ENCODE measurements at regions not wholly inside any gene's neighbourhood (a gene's known extent, or its start where the extent isn't known, plus 50 kb on each side); places are given as distances from the start of the nearest gene placed in this dataset.
"Not testable (repeated sequence)": the region's sequence is repeated elsewhere in the genome, so short reads cannot be mapped to it uniquely, and the experiment has no call there.

DNA sequence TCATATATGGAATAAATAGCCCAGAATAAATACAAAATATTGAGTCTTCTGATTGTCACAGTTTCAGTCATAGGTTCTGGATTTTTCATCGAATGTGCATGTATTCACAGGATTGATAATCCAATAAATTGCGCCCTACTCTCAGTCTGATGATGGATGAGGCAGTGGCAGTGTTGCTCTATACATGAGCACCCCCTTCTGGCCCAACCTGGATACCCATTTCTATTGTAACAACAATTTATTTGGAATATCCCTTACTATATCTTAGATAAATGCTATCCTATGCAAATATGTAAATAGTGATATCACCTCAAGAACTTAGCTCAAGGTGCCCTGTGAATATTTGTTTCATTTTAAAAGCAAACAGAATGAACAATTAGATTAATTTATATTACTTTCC lies 733.7 kb upstream of the PABPC4L start:
- no peak for DNase-seq
- Histone ChIP-seq H3K4me1 (no peaks in the 10 kb centered on the region), H3K9me3 (no peaks in the 10 kb centered on the region), H3K27me3 (no peaks in the 10 kb centered on the region), H3K27ac (no peak overlapping the region), H3K4me3 (no peak overlapping the region), H3K36me3 (no peaks in the 10 kb centered on the region)
- TF ChIP-seq EP300 (IDR thresholded peaks at IDR 0.05) (no peak), POLR2AphosphoS5 (IDR thresholded peaks at IDR 0.05) (no peak), POLR2A (IDR thresholded peaks at IDR 0.05) (no peak)
- TF ChIP-seq, protein P1, sequence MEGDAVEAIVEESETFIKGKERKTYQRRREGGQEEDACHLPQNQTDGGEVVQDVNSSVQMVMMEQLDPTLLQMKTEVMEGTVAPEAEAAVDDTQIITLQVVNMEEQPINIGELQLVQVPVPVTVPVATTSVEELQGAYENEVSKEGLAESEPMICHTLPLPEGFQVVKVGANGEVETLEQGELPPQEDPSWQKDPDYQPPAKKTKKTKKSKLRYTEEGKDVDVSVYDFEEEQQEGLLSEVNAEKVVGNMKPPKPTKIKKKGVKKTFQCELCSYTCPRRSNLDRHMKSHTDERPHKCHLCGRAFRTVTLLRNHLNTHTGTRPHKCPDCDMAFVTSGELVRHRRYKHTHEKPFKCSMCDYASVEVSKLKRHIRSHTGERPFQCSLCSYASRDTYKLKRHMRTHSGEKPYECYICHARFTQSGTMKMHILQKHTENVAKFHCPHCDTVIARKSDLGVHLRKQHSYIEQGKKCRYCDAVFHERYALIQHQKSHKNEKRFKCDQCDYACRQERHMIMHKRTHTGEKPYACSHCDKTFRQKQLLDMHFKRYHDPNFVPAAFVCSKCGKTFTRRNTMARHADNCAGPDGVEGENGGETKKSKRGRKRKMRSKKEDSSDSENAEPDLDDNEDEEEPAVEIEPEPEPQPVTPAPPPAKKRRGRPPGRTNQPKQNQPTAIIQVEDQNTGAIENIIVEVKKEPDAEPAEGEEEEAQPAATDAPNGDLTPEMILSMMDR (IDR thresholded peaks at IDR 0.05), result no peak
- intact Hi-C loops (cut with DNase I), result no loop called here
- 60 to 67% methylated on average over 2 of the region's 2 CpGs for WGBS, 2 donors

DNA sequence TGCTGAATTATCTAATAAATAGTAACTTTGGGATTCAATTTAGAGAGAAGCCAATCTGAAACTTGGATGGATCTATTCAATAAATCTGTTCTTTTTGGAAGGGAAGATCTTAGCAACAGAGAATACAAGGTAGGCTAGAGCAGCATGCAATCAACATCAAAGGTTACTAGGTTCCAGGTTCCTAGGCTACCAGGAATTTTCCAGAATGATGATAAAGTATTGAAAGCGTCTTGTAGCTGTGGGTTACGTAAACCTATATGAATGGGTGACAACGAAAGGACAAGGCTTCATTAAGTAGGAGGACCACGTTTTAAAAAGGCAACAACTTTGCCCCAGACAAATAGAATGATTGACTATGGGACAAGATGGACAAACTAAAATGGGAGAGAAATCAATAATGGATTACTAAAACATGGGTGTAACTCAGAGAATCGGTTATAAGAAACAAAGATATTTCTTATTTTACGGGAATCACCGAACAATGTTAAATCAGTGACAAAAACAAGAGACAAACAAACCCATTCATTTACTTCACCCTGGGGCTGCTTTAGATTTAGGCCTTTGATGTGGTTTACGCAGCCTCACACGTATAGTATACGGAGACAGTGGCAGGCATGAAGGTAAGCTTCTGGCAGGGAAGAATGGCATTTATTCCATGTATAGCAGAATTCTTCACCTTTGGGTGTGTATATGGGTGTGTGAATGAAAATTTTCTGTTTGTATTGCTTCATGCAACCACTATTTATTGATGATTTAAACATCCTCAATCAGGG lies 732.6 kb upstream of the PABPC4L start:
- H3K27me3 ChIP-seq, result no peaks in the 10 kb centered on the region
- intact Hi-C loops (cut with DNase I), result no loop called here
- no peak for TF ChIP-seq EP300 (IDR thresholded peaks at IDR 0.05)
- TF ChIP-seq, protein P1 (IDR thresholded peaks at IDR 0.05), result no peak
- no peak for TF ChIP-seq POLR2AphosphoS5 (IDR thresholded peaks at IDR 0.05)
- TF ChIP-seq POLR2A (IDR thresholded peaks at IDR 0.05), result no peak
- H3K9me3 ChIP-seq, result no peaks in the 10 kb centered on the region
- no peak overlapping the region for H3K27ac ChIP-seq
- no peak overlapping the region for H3K4me3 ChIP-seq
- no peaks in the 10 kb centered on the region for H3K36me3 ChIP-seq
- no peaks in the 10 kb centered on the region for H3K4me1 ChIP-seq
- 80 to 83% methylated on average over 10 of the region's 10 CpGs for WGBS, 2 donors
- DNase-seq, result no peak

DNA sequence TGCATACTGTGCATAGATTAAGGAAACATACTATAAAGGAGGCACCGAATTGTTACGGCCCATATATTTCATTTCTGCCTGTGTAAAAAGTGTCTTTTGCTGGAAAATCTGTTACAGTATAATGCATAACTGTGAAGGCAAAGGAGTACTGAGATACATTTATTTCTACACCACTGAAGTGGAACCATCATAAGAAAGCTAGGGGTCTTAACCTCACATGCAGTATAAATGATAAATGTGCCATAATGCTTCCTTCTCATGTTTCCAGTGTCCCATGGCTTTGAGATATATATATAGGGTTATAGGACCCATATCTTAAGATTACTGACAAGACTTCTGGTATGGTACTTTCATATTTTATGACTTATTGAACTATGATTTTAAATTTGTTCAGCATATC lies 713.8 kb upstream of the PABPC4L start:
- 92 to 95% methylated on average over 2 of the region's 2 CpGs for WGBS, 2 donors
- intact Hi-C loops (cut with DNase I), result no loop called here

GRCh38 chr4:134914250-134914649 lies 712.7 kb upstream of the PABPC4L start:
- H3K27ac ChIP-seq; H3K4me1 ChIP-seq; intact Hi-C loops (cut with DNase I); H3K4me3 ChIP-seq; DNase-seq; H3K27me3 ChIP-seq; H3K36me3 ChIP-seq; H3K9me3 ChIP-seq: not testable (repeated sequence)
- WGBS, 2 donors, result 68 to 77% methylated on average over 7 of the region's 7 CpGs

More for the DNA sequence above, 713.8 kb upstream of the PABPC4L start:
- Histone ChIP-seq H3K36me3 (no peaks in the 10 kb centered on the region), H3K4me1 (no peaks in the 10 kb centered on the region), H3K27me3 (no peaks in the 10 kb centered on the region), H3K4me3 (no peak overlapping the region), H3K9me3 (no peaks in the 10 kb centered on the region), H3K27ac (no peak overlapping the region)
- no peak for DNase-seq
- TF ChIP-seq, protein P1 (IDR thresholded peaks at IDR 0.05), result no peak
- no peak for TF ChIP-seq EP300 (IDR thresholded peaks at IDR 0.05)
- TF ChIP-seq POLR2AphosphoS5 (IDR thresholded peaks at IDR 0.05), result no peak
- TF ChIP-seq POLR2A (IDR thresholded peaks at IDR 0.05), result no peak

GRCh38 chr4:134911941-134912340 lies 710.4 kb upstream of the PABPC4L start:
- 27 to 39% methylated on average over 2 of the region's 2 CpGs for WGBS, 2 donors
- H3K27ac ChIP-seq, result no peak overlapping the region
- no peaks in the 10 kb centered on the region for H3K9me3 ChIP-seq

More at GRCh38 chr4:134911941-134912340, 710.4 kb upstream of the PABPC4L start:
- intact Hi-C loops (cut with DNase I), result no loop called here
- Histone ChIP-seq H3K4me1 (no peaks in the 10 kb centered on the region), H3K4me3 (no peak overlapping the region), H3K36me3 (no peaks in the 10 kb centered on the region), H3K27me3 (no peaks in the 10 kb centered on the region)
- DNase-seq, result no peak
- no peak for TF ChIP-seq EP300 (IDR thresholded peaks at IDR 0.05)
- TF ChIP-seq POLR2AphosphoS5 (IDR thresholded peaks at IDR 0.05), result no peak
- TF ChIP-seq, protein P1 (IDR thresholded peaks at IDR 0.05), result no peak
- TF ChIP-seq POLR2A (IDR thresholded peaks at IDR 0.05), result no peak
